Mononuclear cell (primary cell): ENCODE measurements at regions not wholly inside any gene's neighbourhood (a gene's known extent, or its start where the extent isn't known, plus 50 kb on each side); places are given as distances from the start of the nearest gene placed in this dataset.
"Not testable (repeated sequence)": the region's sequence is repeated elsewhere in the genome, so short reads cannot be mapped to it uniquely, and the experiment has no call there.

Experiments
- H3K27me3 ChIP-seq: 2 replicates; pipeline ENCODE4 v1.6.0; 2011; ENCODE audit warnings: low read length, control low read depth; ENCODE audit not compliant: insufficient read depth
- H3K4me1 ChIP-seq: 2 replicates; pipeline ENCODE4 v1.5.1; 2011; ENCODE audit warnings: mild to moderate bottlenecking, low read length, control low read depth; ENCODE audit not compliant: insufficient read depth
- H3K4me3 ChIP-seq: 2 replicates; pipeline ENCODE4 v1.5.1; 2011; ENCODE audit warnings: mild to moderate bottlenecking, low read length, moderate library complexity
- H3K9me3 ChIP-seq: 2 replicates; pipeline ENCODE4 v1.5.1; 2011; ENCODE audit warnings: low read depth, mild to moderate bottlenecking, control low read depth, low read length

GRCh38 chr9:108049026-108049607 is 559.5 kb upstream of the KLF4 start:
- H3K27me3 ChIP-seq = no peaks in the 10 kb centered on the region
- H3K9me3 ChIP-seq = peaks cover 2% of the 10 kb centered on the region
- no peaks in the 10 kb centered on the region for H3K4me1 ChIP-seq
- no peak overlapping the region for H3K4me3 ChIP-seq

- Histone ChIP-seq H3K9me3 (peaks cover 8% of the 10 kb centered on the region), H3K27me3 (no peaks in the 10 kb centered on the region), H3K4me3 (no peak overlapping the region), H3K4me1 (no peaks in the 10 kb centered on the region)
Observed at GRCh38 chr9:108048406-108049025, 558.9 kb upstream of the KLF4 start.

- not testable (repeated sequence) for H3K27me3 ChIP-seq, H3K4me3 ChIP-seq, H3K4me1 ChIP-seq
- peaks cover 11% of the 10 kb centered on the region for H3K9me3 ChIP-seq
Observed at GRCh38 chr9:108047777-108048176, 558.2 kb upstream of the KLF4 start.

- no peaks in the 10 kb centered on the region for H3K27me3 ChIP-seq
- H3K4me1 ChIP-seq = no peaks in the 10 kb centered on the region
- no peak overlapping the region for H3K4me3 ChIP-seq
- peaks cover 11% of the 10 kb centered on the region for H3K9me3 ChIP-seq
Observed at GRCh38 chr9:108047264-108047663, 557.7 kb upstream of the KLF4 start.

DNA sequence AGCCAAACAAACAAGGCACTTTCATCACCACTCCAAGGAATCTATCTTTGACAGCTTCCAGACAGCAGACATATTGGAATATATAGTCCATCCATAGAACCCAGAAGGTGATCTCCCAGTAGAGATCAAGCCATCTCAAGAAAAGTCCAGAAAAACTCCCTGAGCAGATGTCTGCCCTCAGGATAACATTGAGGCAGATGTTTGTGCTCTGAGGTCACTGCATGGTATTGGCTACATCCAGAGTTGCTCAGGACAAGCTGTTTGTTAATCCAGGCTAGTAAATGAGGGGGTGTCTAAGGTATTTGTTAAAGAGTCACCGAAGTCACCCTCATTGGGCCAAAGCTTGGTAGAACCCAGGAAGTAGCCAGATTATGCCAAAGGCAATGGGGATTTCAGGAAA is 556.3 kb upstream of the KLF4 start:
- Histone ChIP-seq H3K4me1 (no peaks in the 10 kb centered on the region), H3K9me3 (peaks cover 11% of the 10 kb centered on the region), H3K4me3 (no peak overlapping the region), H3K27me3 (no peaks in the 10 kb centered on the region)

- H3K9me3 ChIP-seq = peaks cover 11% of the 10 kb centered on the region
- no peaks in the 10 kb centered on the region for H3K27me3 ChIP-seq
- no peaks in the 10 kb centered on the region for H3K4me1 ChIP-seq
- no peak overlapping the region for H3K4me3 ChIP-seq
Observed at GRCh38 chr9:108043585-108043984, 554.0 kb upstream of the KLF4 start.

GRCh38 chr9:108041551-108041950 is 552.0 kb upstream of the KLF4 start:
- Histone ChIP-seq H3K27me3 (no peaks in the 10 kb centered on the region), H3K9me3 (peaks cover 11% of the 10 kb centered on the region), H3K4me3 (no peak overlapping the region), H3K4me1 (no peaks in the 10 kb centered on the region)

DNA sequence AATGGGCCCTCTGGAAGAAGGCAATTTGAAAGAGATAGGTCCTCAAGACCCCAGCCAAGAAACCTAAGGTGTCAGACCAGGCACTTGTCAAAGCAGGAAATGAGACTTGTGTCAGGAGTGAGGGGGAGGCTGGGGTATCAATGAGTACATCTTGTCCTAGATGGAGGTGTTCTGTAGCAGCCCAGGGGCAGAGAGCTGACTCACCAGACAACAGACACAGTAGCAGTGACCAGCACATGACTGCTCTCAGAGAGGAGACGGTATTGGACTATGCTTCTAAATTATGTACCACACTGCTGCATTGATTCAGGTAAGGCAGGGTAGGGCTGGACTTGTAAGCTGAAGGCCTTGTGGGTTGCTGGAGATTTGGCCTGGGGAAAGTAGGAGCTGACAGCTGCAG is 551.2 kb upstream of the KLF4 start:
- Histone ChIP-seq H3K9me3 (peaks cover 11% of the 10 kb centered on the region), H3K4me3 (no peak overlapping the region), H3K27me3 (no peaks in the 10 kb centered on the region), H3K4me1 (no peaks in the 10 kb centered on the region)

DNA sequence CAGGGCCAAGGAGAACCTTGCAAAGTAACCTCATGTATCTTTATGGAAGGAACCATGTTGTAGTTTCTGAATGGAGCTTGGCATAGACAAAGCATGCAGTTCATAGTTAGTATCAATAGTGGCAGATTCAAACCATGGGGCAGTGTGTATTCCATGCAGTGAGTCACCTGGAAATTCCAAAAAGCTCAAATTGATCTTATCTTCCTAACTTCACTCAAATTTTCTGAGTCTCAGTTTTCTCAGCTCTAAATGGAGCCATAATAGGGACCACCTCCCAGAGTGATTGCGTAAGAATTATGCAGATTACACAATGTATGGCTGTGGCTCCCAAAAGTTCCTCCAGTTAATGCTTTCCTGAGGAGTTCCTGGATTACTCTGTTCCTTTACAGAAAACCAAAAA is 549.9 kb upstream of the KLF4 start:
- Histone ChIP-seq H3K9me3 (peaks cover 11% of the 10 kb centered on the region), H3K4me3 (no peak overlapping the region)

DNA sequence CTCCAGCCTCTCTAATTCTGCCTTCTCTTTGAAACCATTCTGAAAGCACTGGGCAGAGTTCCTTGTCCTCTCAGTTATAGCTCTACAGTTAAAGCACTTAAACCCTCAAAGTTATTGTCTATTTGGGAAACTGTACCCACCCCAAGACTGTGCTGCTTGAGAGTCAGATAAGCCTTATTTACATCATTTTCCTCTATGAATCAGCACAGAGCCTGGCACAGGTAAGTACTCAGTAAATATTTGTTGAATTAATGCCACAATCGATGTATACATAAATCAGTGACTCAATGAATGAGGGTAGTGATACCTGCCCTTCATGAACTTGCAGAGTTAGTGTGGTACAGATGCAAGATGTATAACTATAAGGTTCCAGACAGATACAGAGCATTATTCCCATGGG is 549.4 kb upstream of the KLF4 start:
- no peaks in the 10 kb centered on the region for H3K27me3 ChIP-seq
- no peaks in the 10 kb centered on the region for H3K4me1 ChIP-seq
- H3K9me3 ChIP-seq = peaks cover 8% of the 10 kb centered on the region
- H3K4me3 ChIP-seq = no peak overlapping the region

More for the DNA sequence above, 549.9 kb upstream of the KLF4 start:
- Histone ChIP-seq H3K4me1 (no peaks in the 10 kb centered on the region), H3K27me3 (no peaks in the 10 kb centered on the region)

DNA sequence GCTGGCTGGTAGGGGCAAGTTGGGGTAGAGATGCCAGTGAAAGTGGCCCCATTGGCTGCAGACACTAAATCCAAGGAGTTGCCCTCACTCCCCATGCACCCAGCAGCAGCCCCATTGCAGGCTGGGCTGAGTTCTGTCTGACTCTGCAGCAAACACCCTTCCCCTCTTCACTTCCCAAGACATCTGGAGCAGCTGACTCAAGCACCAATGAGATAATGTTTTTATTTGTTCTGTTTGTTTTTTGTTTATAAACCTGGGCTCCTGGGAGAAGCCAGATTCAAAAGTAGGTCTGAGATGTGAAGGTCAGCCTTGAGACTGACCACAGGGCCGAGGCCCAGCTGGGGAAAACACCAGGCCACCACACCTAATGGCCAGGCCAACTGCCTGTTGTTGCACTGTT is 545.9 kb upstream of the KLF4 start:
- Histone ChIP-seq H3K4me1 (no peaks in the 10 kb centered on the region), H3K27me3 (no peaks in the 10 kb centered on the region), H3K4me3 (no peak overlapping the region), H3K9me3 (no peaks in the 10 kb centered on the region)

DNA sequence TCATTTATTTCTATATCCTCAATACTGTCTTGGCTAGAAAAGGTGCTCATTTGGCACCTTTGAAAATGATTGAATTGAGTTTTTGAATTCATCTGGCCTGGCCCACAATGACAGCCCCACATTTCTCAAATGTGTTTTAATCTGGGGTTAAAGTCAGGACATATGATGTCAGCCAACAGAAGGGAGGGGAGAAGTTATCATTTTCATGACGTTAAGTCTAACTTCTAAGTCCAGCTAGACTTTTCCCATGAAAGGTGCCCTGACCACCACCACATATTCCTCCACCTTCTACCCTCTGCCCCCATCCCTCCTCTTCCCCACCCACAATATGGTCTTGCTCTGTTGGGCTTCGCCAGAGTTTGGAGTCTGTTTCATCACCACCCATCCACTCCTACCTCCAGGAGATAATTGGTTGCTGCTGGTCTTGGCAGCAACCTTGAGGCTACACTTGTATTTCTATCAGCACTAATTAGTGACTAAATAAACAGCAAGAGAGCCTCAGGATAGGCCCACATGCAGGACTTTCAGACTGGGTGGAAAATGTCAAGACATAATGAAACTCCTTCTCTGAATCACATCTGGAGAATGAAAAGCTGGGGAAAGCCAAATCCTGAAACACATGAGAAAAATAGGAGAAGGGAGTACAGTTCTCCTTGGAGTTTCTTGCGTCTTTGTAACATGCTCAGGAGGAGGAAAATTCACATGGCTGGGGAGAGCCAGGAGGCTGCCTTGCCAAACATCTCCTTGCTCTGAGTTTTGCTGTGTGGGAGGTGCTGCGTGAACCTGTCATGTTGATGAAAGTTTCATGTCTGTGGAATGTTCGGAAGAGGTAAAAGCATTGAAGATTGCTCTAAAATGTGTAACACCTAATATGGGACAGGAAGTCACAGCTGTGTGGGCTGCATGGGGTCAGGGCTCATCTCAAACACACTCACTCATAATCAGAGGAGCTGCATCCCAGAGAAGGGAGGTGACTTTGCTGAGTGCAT is 544.7 kb upstream of the KLF4 start:
- no peaks in the 10 kb centered on the region for H3K4me1 ChIP-seq
- no peak overlapping the region for H3K4me3 ChIP-seq
- H3K27me3 ChIP-seq = no peaks in the 10 kb centered on the region
- no peaks in the 10 kb centered on the region for H3K9me3 ChIP-seq

- not testable (repeated sequence) for H3K4me1 ChIP-seq, H3K27me3 ChIP-seq, H3K4me3 ChIP-seq
Observed at GRCh38 chr9:108032079-108032478, 542.5 kb upstream of the KLF4 start.

DNA sequence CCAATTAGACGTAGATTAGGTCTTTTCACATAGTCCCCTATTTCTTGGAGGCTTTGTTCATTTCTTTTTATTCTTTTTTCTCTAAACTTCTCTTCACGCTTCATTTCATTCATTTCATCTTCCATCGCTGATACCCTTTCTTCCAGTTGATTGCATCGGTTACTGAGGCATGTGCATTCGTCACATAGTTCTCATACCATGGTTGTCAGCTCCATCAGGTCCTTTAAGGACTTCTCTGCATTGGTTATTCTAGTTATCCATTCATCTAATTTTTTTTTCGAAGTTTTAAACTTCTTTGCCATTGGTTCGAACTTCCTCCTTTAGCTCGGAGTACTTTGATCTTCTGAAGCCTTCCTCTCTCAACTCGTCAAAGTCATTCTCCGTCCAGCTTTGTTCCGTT is 541.7 kb upstream of the KLF4 start:
- H3K4me3 ChIP-seq = not testable (repeated sequence)

More at GRCh38 chr9:108032079-108032478, 542.5 kb upstream of the KLF4 start:
- not testable (repeated sequence) for H3K9me3 ChIP-seq

DNA sequence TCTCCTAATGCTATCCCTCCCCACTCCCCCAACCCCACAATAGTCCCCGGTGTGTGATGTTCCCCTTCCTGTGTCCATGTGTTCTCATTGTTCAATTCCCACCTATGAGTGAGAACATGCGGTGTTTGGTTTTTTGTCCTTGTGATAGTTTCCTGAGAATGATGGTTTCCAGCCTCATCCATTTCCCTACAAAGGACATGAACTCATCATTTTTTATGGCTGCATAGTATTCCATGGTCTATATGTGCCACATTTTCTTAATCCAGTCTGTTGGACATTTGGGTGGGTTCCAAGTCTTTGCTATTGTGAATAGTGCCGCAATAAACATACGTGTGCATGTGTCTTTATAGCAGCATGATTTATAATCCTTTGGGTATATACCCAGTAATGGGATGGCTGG is 537.1 kb upstream of the KLF4 start:
- H3K9me3 ChIP-seq, H3K4me3 ChIP-seq, H3K27me3 ChIP-seq, H3K4me1 ChIP-seq: not testable (repeated sequence)

More for the DNA sequence above, 541.7 kb upstream of the KLF4 start:
- H3K4me1 ChIP-seq, H3K27me3 ChIP-seq, H3K9me3 ChIP-seq: not testable (repeated sequence)
